ENCODE measurements at regions not wholly inside any gene's neighbourhood (a gene's known extent, or its start where the extent isn't known, plus 50 kb on each side); places are given as distances from the start of the nearest gene placed in this dataset.

- no peak overlapping the region for H4K8ac ChIP-seq (ENCODE audit: extremely low read depth, insufficient read depth, low read length)
- H2AK5ac ChIP-seq (ENCODE audit: low read depth, low read length) = no peak overlapping the region
- no peak overlapping the region for H4K5ac ChIP-seq (ENCODE audit: insufficient read length, low read depth, low read length)
- H3K79me1 ChIP-seq (ENCODE audit: low read depth, low read length) = no peaks in the 10 kb centered on the region
- WGBS, 2 experiments (ENCODE audit: extremely low coverage in 1 of 2, insufficient coverage in 1 of 2, insufficient read length in 1 of 2, insufficient replicate concordance in 2 of 2, low coverage in 1 of 2, low lambda C conversion rate in 2 of 2, missing lambda C conversion rate in 1 of 2) = 36% methylated on average over 2 of the region's 2 CpGs; no CpG with 5 or more reads in 1 of the 2 experiments
- no peak overlapping the region for H3K9ac ChIP-seq (replicated peaks in 1 of 4; ENCODE audit: extremely low read depth in 1 of 4, low read depth in 3 of 4, low read length in 3 of 4)
- DNase-seq (ENCODE audit: low read depth in 1 of 2, low spot score in 2 of 2) (no peak), FAIRE-seq (peak; percentile 79)
- no peak overlapping the region for H2BK15ac ChIP-seq (ENCODE audit: low read length)
- no peaks in the 10 kb centered on the region for H3K9me3 ChIP-seq (ENCODE audit: insufficient read depth in 2 of 2, low read depth in 1 of 2, low read length in 1 of 2)
- H2BK12ac ChIP-seq (ENCODE audit: low read depth, low read length) = no peak overlapping the region
- CTCF ChIA-PET (ENCODE audit: partially characterized antibody) = interaction anchor here (1.6 kb wide), 1 partner anchor 141 kb away, joined by 4 read pairs; no protein-coding TSS in a partner anchor
- no peak overlapping the region for H2BK5ac ChIP-seq (ENCODE audit: low read depth, low read length)
- no peak overlapping the region for H2BK20ac ChIP-seq (ENCODE audit: low read length)
- H3K79me2 ChIP-seq (ENCODE audit: control insufficient read depth in 1 of 2, insufficient read depth in 2 of 2, low read length in 2 of 2) = no peaks in the 10 kb centered on the region
- no peak overlapping the region for H3K4ac ChIP-seq (replicated peaks; ENCODE audit: insufficient read length, low read depth, low read length)
- no peak overlapping the region for H2BK120ac ChIP-seq (replicated peaks; ENCODE audit: low read depth, low read length)
- H3K4me3 ChIP-seq (ENCODE audit: extremely low read depth in 1 of 4, insufficient read depth in 2 of 4, low read depth in 3 of 4, low read length in 4 of 4) = no peak overlapping the region
- H3K27ac ChIP-seq (ENCODE audit: low read depth, low read length) = no peak overlapping the region
- H4K20me1 ChIP-seq (replicated peaks in 1 of 2; ENCODE audit: control insufficient read depth in 1 of 2, insufficient read depth in 2 of 2, low read length in 2 of 2) = no peaks in the 10 kb centered on the region
- H3K56ac ChIP-seq (replicated peaks; ENCODE audit: insufficient read length, low read depth, low read length) = no peak overlapping the region
- H3K18ac ChIP-seq (ENCODE audit: extremely low read depth, low read length) = no peak overlapping the region
- no peak overlapping the region for H3K23ac ChIP-seq (ENCODE audit: insufficient read length)
- no peaks in the 10 kb centered on the region; the same call in 1 of the 2 replicates for H3K23me2 ChIP-seq (ENCODE audit: low read depth, low read length)
- H3K14ac ChIP-seq (ENCODE audit: insufficient read length) = no peak overlapping the region
- POLR2A ChIA-PET (ENCODE audit: partially characterized antibody) = interaction anchor here (1.0 kb wide), 1 partner anchor 128 kb away, joined by 3 read pairs; no protein-coding TSS in a partner anchor
- peaks cover 0 to 5% (median 3%) of the 10 kb centered on the region in 4 experiments; a peak in 4 of 7 replicates for H3K4me1 ChIP-seq (replicated peaks in 1 of 4; ENCODE audit: control insufficient read depth in 3 of 4, insufficient read depth in 4 of 4, low read length in 3 of 4)
- H3K36me3 ChIP-seq (ENCODE audit: control insufficient read depth in 2 of 4, insufficient read depth in 4 of 4, low read length in 3 of 4) = no peaks in the 10 kb centered on the region
- H2AFZ ChIP-seq (ENCODE audit: low read length) = no peak overlapping the region
- H3K27me3 ChIP-seq (replicated peaks in 1 of 4; ENCODE audit: control insufficient read depth in 3 of 4, extremely low read depth in 1 of 4, insufficient read depth in 3 of 4, low read length in 3 of 4) = no peaks in the 10 kb centered on the region
- H3K4me2 ChIP-seq (ENCODE audit: insufficient read depth in 1 of 2, low read depth in 2 of 2, low read length in 2 of 2) = no peak overlapping the region
- no peak overlapping the region for H4K91ac ChIP-seq (replicated peaks; ENCODE audit: insufficient read length, low read length)
- TF ChIP-seq TAF7 (optimal IDR thresholded peaks at IDR 0.05; ENCODE audit: borderline replicate concordance, low read depth, low read length) (no peak), RXRA (IDR thresholded peaks at IDR 0.05; ENCODE audit: insufficient read depth, low read depth, low read length) (no peak), POLR2A (IDR thresholded peaks at IDR 0.05; ENCODE audit: control extremely low read depth in 1 of 2, low read depth in 2 of 2, low read length in 2 of 2) (no peak), CEBPB (IDR thresholded peaks at IDR 0.05; ENCODE audit: low read depth, low read length) (no peak), FOSL1 (IDR thresholded peaks at IDR 0.05; ENCODE audit: insufficient read depth, low read depth, low read length) (no peak), ATF3 (IDR thresholded peaks at IDR 0.05; ENCODE audit: insufficient read depth, low read depth, low read length) (no peak), EP300 (IDR thresholded peaks at IDR 0.05; ENCODE audit: borderline replicate concordance in 1 of 2, low read depth in 2 of 2, low read length in 2 of 2) (no peak), GTF2F1 (IDR thresholded peaks at IDR 0.05; ENCODE audit: borderline replicate concordance, low read depth, low read length) (no peak)
Measured at GRCh38 chr5:25573691-25574090, 928.9 kb upstream of the CDH10 start.

Measured in H1 (cell line).